Peyer's patch (tissue), 4 donors: ENCODE measurements at regions not wholly inside any gene's neighbourhood (a gene's known extent, or its start where the extent isn't known, plus 50 kb on each side); places are given as distances from the start of the nearest gene placed in this dataset.

ENCODE experiments used
- POLR2A ChIP-seq, 2 donors: fragments of 450-650 bp; IDR thresholded peaks; one replicate each; pipeline ENCODE4 v1.5.1; 2017; ENCODE audit warnings: antibody characterized with exemption in 2 of 2, mild to moderate bottlenecking in 2 of 2, moderate library complexity in 2 of 2
- TF ChIP-seq, protein P1 (sequence below), 6 experiments: fragments of 450-650 bp in 4 of 6; fragments of 200-600 bp in 2 of 6; sonication (generic) in 1 of 6; IDR thresholded peaks; one replicate each; pipeline ENCODE4 v1.5.1; 2017 to 2019; ENCODE audit warnings: antibody characterized with exemption in 6 of 6, mild to moderate bottlenecking in 3 of 6, moderate library complexity in 1 of 6

DNA sequence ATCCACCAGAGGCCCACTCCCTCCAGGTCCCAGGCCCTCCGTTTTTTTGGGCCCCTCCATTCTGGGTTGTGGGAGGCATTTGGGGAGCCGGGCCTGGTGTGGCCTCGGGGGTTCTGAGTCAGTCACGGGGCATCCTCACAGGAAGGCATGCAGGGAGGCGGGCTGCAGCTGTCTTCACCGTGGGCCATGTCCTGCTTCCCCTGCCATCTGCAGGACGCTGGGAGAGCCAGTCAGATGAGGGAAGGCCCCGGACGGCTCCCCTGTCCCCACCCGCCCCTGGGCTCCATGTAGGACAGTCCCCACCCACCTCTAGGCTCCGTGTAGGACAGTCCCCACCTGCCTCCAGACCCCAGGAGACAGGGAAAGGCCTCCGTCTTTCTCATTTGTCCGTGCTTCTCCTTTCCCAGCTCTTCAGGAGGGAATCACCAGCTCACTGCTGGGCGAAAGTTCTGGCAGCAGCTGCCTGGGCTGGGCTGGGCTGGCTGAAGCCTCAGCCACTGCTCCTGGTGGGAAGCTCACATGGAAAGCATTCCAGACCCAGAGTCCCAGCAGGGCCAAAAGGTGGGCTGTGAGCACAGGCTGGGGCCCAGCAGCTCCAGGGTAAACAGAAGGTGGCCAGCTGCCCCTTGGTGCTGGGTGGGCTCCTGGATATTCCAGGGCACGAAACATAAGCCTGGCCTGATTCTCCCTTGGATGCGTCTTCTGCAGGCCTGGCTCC is 217.8 kb downstream of the KIF26A start:
- TF ChIP-seq POLR2A (IDR thresholded peaks at IDR 0.05), result no peak
- TF ChIP-seq, protein P1, sequence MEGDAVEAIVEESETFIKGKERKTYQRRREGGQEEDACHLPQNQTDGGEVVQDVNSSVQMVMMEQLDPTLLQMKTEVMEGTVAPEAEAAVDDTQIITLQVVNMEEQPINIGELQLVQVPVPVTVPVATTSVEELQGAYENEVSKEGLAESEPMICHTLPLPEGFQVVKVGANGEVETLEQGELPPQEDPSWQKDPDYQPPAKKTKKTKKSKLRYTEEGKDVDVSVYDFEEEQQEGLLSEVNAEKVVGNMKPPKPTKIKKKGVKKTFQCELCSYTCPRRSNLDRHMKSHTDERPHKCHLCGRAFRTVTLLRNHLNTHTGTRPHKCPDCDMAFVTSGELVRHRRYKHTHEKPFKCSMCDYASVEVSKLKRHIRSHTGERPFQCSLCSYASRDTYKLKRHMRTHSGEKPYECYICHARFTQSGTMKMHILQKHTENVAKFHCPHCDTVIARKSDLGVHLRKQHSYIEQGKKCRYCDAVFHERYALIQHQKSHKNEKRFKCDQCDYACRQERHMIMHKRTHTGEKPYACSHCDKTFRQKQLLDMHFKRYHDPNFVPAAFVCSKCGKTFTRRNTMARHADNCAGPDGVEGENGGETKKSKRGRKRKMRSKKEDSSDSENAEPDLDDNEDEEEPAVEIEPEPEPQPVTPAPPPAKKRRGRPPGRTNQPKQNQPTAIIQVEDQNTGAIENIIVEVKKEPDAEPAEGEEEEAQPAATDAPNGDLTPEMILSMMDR (IDR thresholded peaks at IDR 0.05), result no peak
